ENCODE measurements at regions not wholly inside any gene's neighbourhood (a gene's known extent, or its start where the extent isn't known, plus 50 kb on each side); places are given as distances from the start of the nearest gene placed in this dataset.

- H3K36me3 ChIP-seq (ENCODE audit: control insufficient read depth in 2 of 2, extremely low read depth in 1 of 2, insufficient read depth in 2 of 2, low read length in 2 of 2) = no peaks in the 10 kb centered on the region
Observed at GRCh38 chr3:16113704-16114103, 60.8 kb upstream of the GALNT15 start.

GRCh38 chr3:16114429-16114828 lies 60.1 kb upstream of the GALNT15 start:
- no peak overlapping the region for H3K9ac ChIP-seq (ENCODE audit: control insufficient read depth, extremely low read depth, insufficient read depth, low read length)
- H3K79me2 ChIP-seq (ENCODE audit: control insufficient read depth, insufficient read depth, low read length) = no peaks in the 10 kb centered on the region
- H3K9me1 ChIP-seq (ENCODE audit: control insufficient read depth, extremely low read depth, insufficient read depth, low read length) = no peaks in the 10 kb centered on the region
- dilution Hi-C loops (cut with MboI; ENCODE audit: extremely low pct_ligation_motif_present, low sequenced_read_pairs) = no loop called here
- no peaks in the 10 kb centered on the region for H3K36me3 ChIP-seq (ENCODE audit: control insufficient read depth in 2 of 2, extremely low read depth in 1 of 2, insufficient read depth in 2 of 2, low read length in 2 of 2)
- TF ChIP-seq EZH2 (IDR thresholded peaks at IDR 0.05; ENCODE audit: low read length) (no peak), CTCF (optimal IDR thresholded peaks at IDR 0.05 in 1 of 3, IDR thresholded peaks at IDR 0.05 in 1 of 3, conservative IDR thresholded peaks at IDR 0.05 in 1 of 3; ENCODE audit: extremely low read depth in 1 of 3, insufficient read depth in 2 of 3, low read length in 3 of 3) (no peak)
- no peak overlapping the region for H2AFZ ChIP-seq (ENCODE audit: control insufficient read depth, low read length)
- no peak overlapping the region for H3K4me3 ChIP-seq (ENCODE audit: control insufficient read depth in 2 of 3, extremely low read depth in 1 of 3, insufficient read depth in 2 of 3, low read depth in 1 of 3, low read length in 3 of 3)
- DNase-seq (ENCODE audit: low read depth, low spot score) (no peak), FAIRE-seq (no peak)
- H3K27ac ChIP-seq (ENCODE audit: control insufficient read depth, insufficient read depth, low read length) = no peak overlapping the region
- no peaks in the 10 kb centered on the region for H3K9me3 ChIP-seq (ENCODE audit: control insufficient read depth, low read depth, low read length)
- no peaks in the 10 kb centered on the region for H3K27me3 ChIP-seq (ENCODE audit: control insufficient read depth, extremely low read depth, insufficient read depth, low read length)
- no peaks in the 10 kb centered on the region for H4K20me1 ChIP-seq (ENCODE audit: control insufficient read depth, extremely low read depth, insufficient read depth, low read length)
- H3K4me1 ChIP-seq (ENCODE audit: control insufficient read depth, extremely low read depth, insufficient read depth, low read length) = no peaks in the 10 kb centered on the region
- no peak overlapping the region for H3K4me2 ChIP-seq (ENCODE audit: control insufficient read depth, extremely low read depth, insufficient read depth, low read depth, low read length)

More at GRCh38 chr3:16113704-16114103, 60.8 kb upstream of the GALNT15 start:
- no peak overlapping the region for H3K4me3 ChIP-seq (ENCODE audit: control insufficient read depth in 2 of 3, extremely low read depth in 1 of 3, insufficient read depth in 2 of 3, low read depth in 1 of 3, low read length in 3 of 3)
- no peak for FAIRE-seq
- TF ChIP-seq CTCF (optimal IDR thresholded peaks at IDR 0.05 in 1 of 3, IDR thresholded peaks at IDR 0.05 in 1 of 3, conservative IDR thresholded peaks at IDR 0.05 in 1 of 3; ENCODE audit: extremely low read depth in 1 of 3, insufficient read depth in 2 of 3, low read length in 3 of 3) = no peak
- no peak for TF ChIP-seq EZH2 (IDR thresholded peaks at IDR 0.05; ENCODE audit: low read length)
- H3K4me1 ChIP-seq (ENCODE audit: control insufficient read depth, extremely low read depth, insufficient read depth, low read length) = no peaks in the 10 kb centered on the region
- no peak overlapping the region for H3K27ac ChIP-seq (ENCODE audit: control insufficient read depth, insufficient read depth, low read length)
- H3K9ac ChIP-seq (ENCODE audit: control insufficient read depth, extremely low read depth, insufficient read depth, low read length) = no peak overlapping the region
- no peak overlapping the region for H2AFZ ChIP-seq (ENCODE audit: control insufficient read depth, low read length)
- H3K9me1 ChIP-seq (ENCODE audit: control insufficient read depth, extremely low read depth, insufficient read depth, low read length) = no peaks in the 10 kb centered on the region
- DNase-seq (ENCODE audit: low read depth, low spot score) = no peak
- H3K9me3 ChIP-seq (ENCODE audit: control insufficient read depth, low read depth, low read length) = no peaks in the 10 kb centered on the region
- no peak overlapping the region for H3K4me2 ChIP-seq (ENCODE audit: control insufficient read depth, extremely low read depth, insufficient read depth, low read depth, low read length)
- H4K20me1 ChIP-seq (ENCODE audit: control insufficient read depth, extremely low read depth, insufficient read depth, low read length) = no peaks in the 10 kb centered on the region
- H3K27me3 ChIP-seq (ENCODE audit: control insufficient read depth, extremely low read depth, insufficient read depth, low read length) = no peaks in the 10 kb centered on the region
- dilution Hi-C loops (cut with MboI; ENCODE audit: extremely low pct_ligation_motif_present, low sequenced_read_pairs) = no loop called here
- no peaks in the 10 kb centered on the region for H3K79me2 ChIP-seq (ENCODE audit: control insufficient read depth, insufficient read depth, low read length)

Measured in keratinocyte (primary cell).